ENCODE measurements at regions not wholly inside any gene's neighbourhood (a gene's known extent, or its start where the extent isn't known, plus 50 kb on each side); places are given as distances from the start of the nearest gene placed in this dataset.
A peak's percentile ranks its signal among the peaks of the same experiment; 100 is the strongest.
"Not testable (repeated sequence)": the region's sequence is repeated elsewhere in the genome, so short reads cannot be mapped to it uniquely, and the experiment has no call there.

- H3K36me3 ChIP-seq (ENCODE audit: control insufficient read depth in 3 of 3, insufficient read depth in 3 of 3, low read length in 3 of 3); H3K9me3 ChIP-seq (ENCODE audit: control insufficient read depth in 3 of 3, low read length in 3 of 3); H3K4me3 ChIP-seq (ENCODE audit: low read length in 3 of 3): not testable (repeated sequence)
These were observed 121.5 kb downstream of the LAT start for GRCh38 chr16:29106259-29106908.

GRCh38 chr16:29104600-29104999, 119.7 kb downstream of the LAT start:
- not testable (repeated sequence) for H3K36me3 ChIP-seq (ENCODE audit: control insufficient read depth in 3 of 3, insufficient read depth in 3 of 3, low read length in 3 of 3); H3K9me3 ChIP-seq (ENCODE audit: control insufficient read depth in 3 of 3, low read length in 3 of 3); H3K9ac ChIP-seq (ENCODE audit: low read depth in 1 of 3, low read length in 3 of 3); H3K4me3 ChIP-seq (ENCODE audit: low read length in 3 of 3); H3K4me1 ChIP-seq (ENCODE audit: control insufficient read depth in 3 of 3, insufficient read depth in 3 of 3, low read length in 3 of 3); H3K27ac ChIP-seq (ENCODE audit: low read depth, low read length); H3K27me3 ChIP-seq (ENCODE audit: control insufficient read depth in 3 of 3, insufficient read depth in 3 of 3, low read length in 3 of 3)

More at GRCh38 chr16:29106259-29106908, 121.5 kb downstream of the LAT start:
- not testable (repeated sequence) for H3K27me3 ChIP-seq (ENCODE audit: control insufficient read depth in 3 of 3, insufficient read depth in 3 of 3, low read length in 3 of 3); H3K9ac ChIP-seq (ENCODE audit: low read depth in 1 of 3, low read length in 3 of 3); H3K4me1 ChIP-seq (ENCODE audit: control insufficient read depth in 3 of 3, insufficient read depth in 3 of 3, low read length in 3 of 3); H3K27ac ChIP-seq (ENCODE audit: low read depth, low read length)

- H3K9ac ChIP-seq (ENCODE audit: low read depth in 1 of 3, low read length in 3 of 3); H3K9me3 ChIP-seq (ENCODE audit: control insufficient read depth in 3 of 3, low read length in 3 of 3); H3K27ac ChIP-seq (ENCODE audit: low read depth, low read length); H3K4me1 ChIP-seq (ENCODE audit: control insufficient read depth in 3 of 3, insufficient read depth in 3 of 3, low read length in 3 of 3); H3K36me3 ChIP-seq (ENCODE audit: control insufficient read depth in 3 of 3, insufficient read depth in 3 of 3, low read length in 3 of 3); H3K4me3 ChIP-seq (ENCODE audit: low read length in 3 of 3); H3K27me3 ChIP-seq (ENCODE audit: control insufficient read depth in 3 of 3, insufficient read depth in 3 of 3, low read length in 3 of 3): not testable (repeated sequence)
These were observed 113.1 kb downstream of the LAT start for GRCh38 chr16:29097965-29098364.

- H3K36me3 ChIP-seq (ENCODE audit: control insufficient read depth in 3 of 3, insufficient read depth in 3 of 3, low read length in 3 of 3); H3K27me3 ChIP-seq (ENCODE audit: control insufficient read depth in 3 of 3, insufficient read depth in 3 of 3, low read length in 3 of 3); H3K9ac ChIP-seq (ENCODE audit: low read depth in 1 of 3, low read length in 3 of 3); H3K9me3 ChIP-seq (ENCODE audit: control insufficient read depth in 3 of 3, low read length in 3 of 3); H3K27ac ChIP-seq (ENCODE audit: low read depth, low read length); H3K4me3 ChIP-seq (ENCODE audit: low read length in 3 of 3); H3K4me1 ChIP-seq (ENCODE audit: control insufficient read depth in 3 of 3, insufficient read depth in 3 of 3, low read length in 3 of 3): not testable (repeated sequence)
These were observed 110.1 kb downstream of the LAT start for GRCh38 chr16:29094729-29095624.

- H3K4me3 ChIP-seq (ENCODE audit: low read length in 3 of 3); H3K27me3 ChIP-seq (ENCODE audit: control insufficient read depth in 3 of 3, insufficient read depth in 3 of 3, low read length in 3 of 3); H3K9ac ChIP-seq (ENCODE audit: low read depth in 1 of 3, low read length in 3 of 3); H3K36me3 ChIP-seq (ENCODE audit: control insufficient read depth in 3 of 3, insufficient read depth in 3 of 3, low read length in 3 of 3); H3K27ac ChIP-seq (ENCODE audit: low read depth, low read length); H3K4me1 ChIP-seq (ENCODE audit: control insufficient read depth in 3 of 3, insufficient read depth in 3 of 3, low read length in 3 of 3); H3K9me3 ChIP-seq (ENCODE audit: control insufficient read depth in 3 of 3, low read length in 3 of 3): not testable (repeated sequence)
These were observed 109.5 kb downstream of the LAT start for GRCh38 chr16:29094325-29094724.

GRCh38 chr16:29089679-29090078, 104.8 kb downstream of the LAT start:
- H3K36me3 ChIP-seq (ENCODE audit: control insufficient read depth in 3 of 3, insufficient read depth in 3 of 3, low read length in 3 of 3); H3K4me1 ChIP-seq (ENCODE audit: control insufficient read depth in 3 of 3, insufficient read depth in 3 of 3, low read length in 3 of 3); H3K27ac ChIP-seq (ENCODE audit: low read depth, low read length); H3K9me3 ChIP-seq (ENCODE audit: control insufficient read depth in 3 of 3, low read length in 3 of 3); H3K9ac ChIP-seq (ENCODE audit: low read depth in 1 of 3, low read length in 3 of 3); H3K27me3 ChIP-seq (ENCODE audit: control insufficient read depth in 3 of 3, insufficient read depth in 3 of 3, low read length in 3 of 3); H3K4me3 ChIP-seq (ENCODE audit: low read length in 3 of 3): not testable (repeated sequence)

- H3K4me3 ChIP-seq (ENCODE audit: low read length in 3 of 3); H3K36me3 ChIP-seq (ENCODE audit: control insufficient read depth in 3 of 3, insufficient read depth in 3 of 3, low read length in 3 of 3); H3K27me3 ChIP-seq (ENCODE audit: control insufficient read depth in 3 of 3, insufficient read depth in 3 of 3, low read length in 3 of 3); H3K9me3 ChIP-seq (ENCODE audit: control insufficient read depth in 3 of 3, low read length in 3 of 3); H3K4me1 ChIP-seq (ENCODE audit: control insufficient read depth in 3 of 3, insufficient read depth in 3 of 3, low read length in 3 of 3); H3K9ac ChIP-seq (ENCODE audit: low read depth in 1 of 3, low read length in 3 of 3); H3K27ac ChIP-seq (ENCODE audit: low read depth, low read length): not testable (repeated sequence)
These were observed 102.8 kb downstream of the LAT start for GRCh38 chr16:29087673-29088072.

GRCh38 chr16:29081829-29082639, 97.2 kb downstream of the LAT start:
- H3K9ac ChIP-seq (ENCODE audit: low read depth in 1 of 3, low read length in 3 of 3); H3K27ac ChIP-seq (ENCODE audit: low read depth, low read length): not testable (repeated sequence)

GRCh38 chr16:29074554-29075402, 89.9 kb downstream of the LAT start:
- H3K27me3 ChIP-seq (ENCODE audit: control insufficient read depth in 3 of 3, insufficient read depth in 3 of 3, low read length in 3 of 3); H3K36me3 ChIP-seq (ENCODE audit: control insufficient read depth in 3 of 3, insufficient read depth in 3 of 3, low read length in 3 of 3); H3K4me1 ChIP-seq (ENCODE audit: control insufficient read depth in 3 of 3, insufficient read depth in 3 of 3, low read length in 3 of 3); H3K27ac ChIP-seq (ENCODE audit: low read depth, low read length); H3K9me3 ChIP-seq (ENCODE audit: control insufficient read depth in 3 of 3, low read length in 3 of 3): not testable (repeated sequence)
- Histone ChIP-seq H3K4me3 (ENCODE audit: low read length in 3 of 3) (peak overlapping the region in 2 of 3 donors; percentile 37 to 59), H3K9ac (ENCODE audit: low read depth in 1 of 3, low read length in 3 of 3) (peak overlapping the region in 2 of 3 donors; percentile 33 to 57)

More at GRCh38 chr16:29081829-29082639, 97.2 kb downstream of the LAT start:
- not testable (repeated sequence) for H3K4me3 ChIP-seq (ENCODE audit: low read length in 3 of 3); H3K4me1 ChIP-seq (ENCODE audit: control insufficient read depth in 3 of 3, insufficient read depth in 3 of 3, low read length in 3 of 3); H3K27me3 ChIP-seq (ENCODE audit: control insufficient read depth in 3 of 3, insufficient read depth in 3 of 3, low read length in 3 of 3); H3K36me3 ChIP-seq (ENCODE audit: control insufficient read depth in 3 of 3, insufficient read depth in 3 of 3, low read length in 3 of 3); H3K9me3 ChIP-seq (ENCODE audit: control insufficient read depth in 3 of 3, low read length in 3 of 3)
